OCI-LY7 (cell line): ENCODE measurements at regions not wholly inside any gene's neighbourhood (a gene's known extent, or its start where the extent isn't known, plus 50 kb on each side); places are given as distances from the start of the nearest gene placed in this dataset.

ENCODE experiments used
- CTCF ChIP-seq: fragments of 200-600 bp; sonication (generic); conservative IDR thresholded peaks from 2 replicates; pipeline ENCODE4 v1.5.1; 2014; ENCODE audit warnings: mild to moderate bottlenecking, antibody characterized with exemption, low read length, moderate library complexity, mixed read lengths
- EZH2phosphoT487 ChIP-seq: fragments of 200-600 bp; sonication (generic); IDR thresholded peaks from 2 replicates; pipeline ENCODE4 v1.6.1; 2018; ENCODE audit warnings: low read depth, borderline replicate concordance, mild to moderate bottlenecking, mixed run types, antibody characterized with exemption, low read length, moderate library complexity, mixed read lengths

DNA sequence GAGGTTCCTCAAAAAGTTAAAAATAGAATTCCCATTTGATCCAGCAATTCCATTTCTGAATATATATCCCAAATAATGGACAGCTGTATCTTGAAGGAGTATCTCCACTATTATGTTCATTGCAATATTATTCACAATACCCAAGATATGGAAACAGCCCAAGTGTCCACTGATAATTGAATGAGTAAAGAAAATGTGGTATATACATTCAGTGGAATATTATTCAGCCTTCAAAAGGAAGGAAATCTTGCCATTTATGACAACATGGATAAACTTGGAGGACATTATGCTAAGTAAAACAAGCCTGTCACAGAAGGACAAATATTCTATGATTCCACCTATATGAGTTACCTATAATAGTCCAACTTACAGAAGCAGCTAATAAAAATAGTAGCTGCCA is 979.0 kb downstream of the SLC6A15 start:
- TF ChIP-seq CTCF (no peak), EZH2phosphoT487 (no peak)
